Keratinocyte (primary cell): ENCODE measurements at regions not wholly inside any gene's neighbourhood (a gene's known extent, or its start where the extent isn't known, plus 50 kb on each side); places are given as distances from the start of the nearest gene placed in this dataset.

Source experiments
- DNase-seq: peaks from one replicate; pipeline ENCODE4 v3.0.0-alpha.2; 2011; ENCODE audit warnings: low read depth, missing footprints, low spot score
- FAIRE-seq: peaks from 2 replicates; lab custom pipeline; 2011; peaks lifted over from hg19 to GRCh38; lab: Jason Lieb, UNC
- H2AFZ ChIP-seq: 2 replicates; pipeline ENCODE4 v1.6.0; 2012; ENCODE audit warnings: low read length, control low read depth, inconsistent platforms; ENCODE audit not compliant: control insufficient read depth
- H3K27ac ChIP-seq: 2 replicates; pipeline ENCODE4 v1.5.1; 2011; ENCODE audit warnings: low read length; ENCODE audit not compliant: control insufficient read depth, insufficient read depth
- H3K27me3 ChIP-seq: 3 replicates; pipeline ENCODE4 v1.6.0; 2011; ENCODE audit warnings: low read length; ENCODE audit not compliant: control insufficient read depth, insufficient read depth; ENCODE audit errors: extremely low read depth
- H3K36me3 ChIP-seq, 2 experiments: 2 replicates in 1 of 2; 3 replicates in 1 of 2; pipeline ENCODE4 v1.5.1; 2011; ENCODE audit warnings: low read length in 2 of 2, mild to moderate bottlenecking in 1 of 2; ENCODE audit not compliant: control insufficient read depth in 2 of 2, insufficient read depth in 2 of 2; ENCODE audit errors: extremely low read depth in 1 of 2
- H3K4me1 ChIP-seq: 3 replicates; pipeline ENCODE4 v1.5.1; 2011; ENCODE audit warnings: low read length; ENCODE audit not compliant: control insufficient read depth, insufficient read depth; ENCODE audit errors: extremely low read depth
- H3K4me2 ChIP-seq: 3 replicates; pipeline ENCODE4 v1.6.0; 2011; ENCODE audit warnings: low read depth, low read length; ENCODE audit not compliant: control insufficient read depth, insufficient read depth; ENCODE audit errors: extremely low read depth
- H3K4me3 ChIP-seq, 3 experiments: fragments of 200-600 bp in 1 of 3; sonication (generic) in 1 of 3; 2 replicates in 2 of 3; 3 replicates in 1 of 3; pipeline ENCODE4 v1.5.1; 2011 to 2016; ENCODE audit warnings: low read length in 3 of 3, mild to moderate bottlenecking in 3 of 3, control low read depth in 2 of 3, inconsistent platforms in 1 of 3, low read depth in 1 of 3, mixed read lengths in 1 of 3, mixed run types in 1 of 3, moderate library complexity in 1 of 3; ENCODE audit not compliant: control insufficient read depth in 2 of 3, insufficient read depth in 2 of 3; ENCODE audit errors: extremely low read depth in 1 of 3
- H3K79me2 ChIP-seq: 2 replicates; pipeline ENCODE4 v1.6.0; 2012; ENCODE audit warnings: low read length; ENCODE audit not compliant: control insufficient read depth, insufficient read depth
- H3K9ac ChIP-seq: 3 replicates; pipeline ENCODE4 v1.6.0; 2011; ENCODE audit warnings: low read length; ENCODE audit not compliant: control insufficient read depth, insufficient read depth; ENCODE audit errors: extremely low read depth
- H3K9me1 ChIP-seq: 3 replicates; pipeline ENCODE4 v1.6.0; 2011; ENCODE audit warnings: low read length; ENCODE audit not compliant: control insufficient read depth, insufficient read depth; ENCODE audit errors: extremely low read depth
- H3K9me3 ChIP-seq: 2 replicates; pipeline ENCODE4 v1.5.1; 2012; ENCODE audit warnings: low read depth, low read length; ENCODE audit not compliant: control insufficient read depth
- H4K20me1 ChIP-seq: 3 replicates; pipeline ENCODE4 v1.6.0; 2011; ENCODE audit warnings: low read length; ENCODE audit not compliant: control insufficient read depth, insufficient read depth; ENCODE audit errors: extremely low read depth
- CTCF ChIP-seq, 3 experiments: IDR thresholded peaks in 1 of 3; conservative IDR thresholded peaks in 1 of 3; optimal IDR thresholded peaks in 1 of 3; 2 replicates in 2 of 3; 3 replicates in 1 of 3; pipeline versions ENCODE3 to v1.5.1; 2011; ENCODE audit warnings: low read length in 3 of 3, mild to moderate bottlenecking in 3 of 3, moderate library complexity in 2 of 3, control low read depth in 1 of 3, inconsistent platforms in 1 of 3; ENCODE audit not compliant: insufficient read depth in 2 of 3; ENCODE audit errors: extremely low read depth in 1 of 3
- EZH2 ChIP-seq: IDR thresholded peaks from one replicate; pipeline ENCODE4 v1.6.1; 2012; ENCODE audit warnings: inconsistent platforms, mild to moderate bottlenecking, low read length, moderate library complexity
- dilution Hi-C: fragments of 300-500 bp; cut with MboI; formaldehyde crosslinking; loops from one replicate; pipeline ENCODE4 v1.7.0; 2020; ENCODE audit warnings: low sequenced_read_pairs; ENCODE audit not compliant: extremely low pct_ligation_motif_present

DNA sequence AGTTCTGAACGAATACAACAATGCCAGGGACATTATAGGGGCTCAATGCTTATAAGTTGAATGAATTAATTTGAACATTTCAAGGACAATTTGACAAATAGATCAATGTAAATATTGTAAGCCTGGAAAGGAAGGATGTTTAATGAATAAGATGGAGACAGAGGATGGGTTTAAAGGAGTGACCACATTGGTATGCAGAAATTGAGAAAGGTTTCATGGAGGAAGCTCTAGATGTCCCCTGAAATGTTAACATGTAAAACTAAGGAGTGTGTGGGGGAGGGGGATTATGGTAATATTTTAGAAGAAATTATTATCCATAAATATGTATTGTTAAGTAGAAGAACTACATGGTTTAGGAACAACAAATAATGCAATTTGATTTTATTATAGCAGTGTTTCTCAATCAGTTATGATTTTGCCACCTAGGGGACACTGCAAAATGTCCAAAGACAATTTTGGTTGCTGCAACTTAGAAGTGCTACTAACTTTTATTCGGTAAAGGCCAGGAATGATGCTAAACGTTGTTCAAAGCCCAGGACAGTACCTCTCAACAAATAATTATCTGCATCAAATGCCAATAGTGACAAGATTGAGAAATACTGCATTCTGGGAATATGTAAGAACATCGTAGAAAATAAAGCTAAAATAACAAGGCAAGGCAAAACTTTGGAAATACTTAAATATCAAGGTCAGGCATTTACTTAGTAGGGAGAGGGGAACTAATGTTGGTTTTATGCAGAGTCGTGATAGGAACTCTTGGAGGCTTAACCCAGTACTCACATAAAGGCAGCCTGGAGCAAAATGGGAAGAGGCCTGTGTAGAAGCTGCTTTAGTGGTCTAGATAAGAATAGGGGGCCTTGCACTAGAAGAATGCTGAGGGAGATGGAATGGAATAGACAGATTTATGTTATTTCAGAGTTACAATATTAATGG is 686.9 kb upstream of the CITED2 start:
- Histone ChIP-seq H3K4me2 (peak overlapping the region; percentile 53), H3K9ac (no peak overlapping the region), H4K20me1 (no peaks in the 10 kb centered on the region), H3K27me3 (no peaks in the 10 kb centered on the region), H3K9me1 (no peaks in the 10 kb centered on the region), H2AFZ (no peak overlapping the region), H3K4me1 (peaks cover 27% of the 10 kb centered on the region), H3K27ac (peak overlapping the region; percentile 54), H3K36me3 (no peaks in the 10 kb centered on the region), H3K79me2 (no peaks in the 10 kb centered on the region), H3K9me3 (no peaks in the 10 kb centered on the region), H3K4me3 (no peak overlapping the region)
- dilution Hi-C loops: no loop called here
- FAIRE-seq (no peak), DNase-seq (no peak)
- no peak for TF ChIP-seq CTCF (optimal IDR thresholded peaks at IDR 0.05 in 1 of 3, IDR thresholded peaks at IDR 0.05 in 1 of 3, conservative IDR thresholded peaks at IDR 0.05 in 1 of 3; ENCODE audit: extremely low read depth in 1 of 3, insufficient read depth in 2 of 3, low read length in 3 of 3)
- TF ChIP-seq EZH2: no peak

GRCh38 chr6:140059947-140060346 is 685.5 kb upstream of the CITED2 start:
- H3K27me3 ChIP-seq: no peaks in the 10 kb centered on the region
- dilution Hi-C loops: no loop called here
- TF ChIP-seq CTCF (optimal IDR thresholded peaks at IDR 0.05 in 1 of 3, IDR thresholded peaks at IDR 0.05 in 1 of 3, conservative IDR thresholded peaks at IDR 0.05 in 1 of 3; ENCODE audit: extremely low read depth in 1 of 3, insufficient read depth in 2 of 3, low read length in 3 of 3) (no peak), EZH2 (no peak)
- no peaks in the 10 kb centered on the region for H3K9me3 ChIP-seq
- H3K4me1 ChIP-seq: peaks cover 27% of the 10 kb centered on the region
- no peak overlapping the region for H2AFZ ChIP-seq
- H3K9ac ChIP-seq: no peak overlapping the region
- no peaks in the 10 kb centered on the region for H3K79me2 ChIP-seq
- H3K4me2 ChIP-seq: no peak overlapping the region
- H3K36me3 ChIP-seq: no peaks in the 10 kb centered on the region
- FAIRE-seq (peak; percentile 9), DNase-seq (no peak)
- H3K27ac ChIP-seq: no peak overlapping the region
- no peak overlapping the region for H3K4me3 ChIP-seq
- H3K9me1 ChIP-seq: no peaks in the 10 kb centered on the region
- H4K20me1 ChIP-seq: no peaks in the 10 kb centered on the region
